HG03135 (cell line): ENCODE measurements at regions not wholly inside any gene's neighbourhood (a gene's known extent, or its start where the extent isn't known, plus 50 kb on each side); places are given as distances from the start of the nearest gene placed in this dataset.

ENCODE experiments used
- ATAC-seq: cut with Tn5 transposase; IDR thresholded peaks from one replicate; pipeline ENCODE4 v1.9.1; 2021; ENCODE audit warnings: mild to moderate bottlenecking, moderate library complexity; ENCODE audit not compliant: unreplicated experiment

- no peak for ATAC-seq
These were observed 435.2 kb upstream of the MANEA start for GRCh38 chr6:95142101-95142500.

GRCh38 chr6:95142661-95143335 is 434.5 kb upstream of the MANEA start:
- no peak for ATAC-seq

GRCh38 chr6:95143408-95144180 is 433.7 kb upstream of the MANEA start:
- ATAC-seq, result no peak

GRCh38 chr6:95145457-95145856 is 431.9 kb upstream of the MANEA start:
- no peak for ATAC-seq

- ATAC-seq, result no peak
These were observed 417.8 kb upstream of the MANEA start for GRCh38 chr6:95159557-95159956.

GRCh38 chr6:95169775-95170174 is 407.6 kb upstream of the MANEA start:
- ATAC-seq, result no peak

GRCh38 chr6:95175927-95176675 is 401.2 kb upstream of the MANEA start:
- ATAC-seq, result no peak

GRCh38 chr6:95185874-95186273 is 391.5 kb upstream of the MANEA start:
- no peak for ATAC-seq

GRCh38 chr6:95186710-95187109 is 390.6 kb upstream of the MANEA start:
- no peak for ATAC-seq

DNA sequence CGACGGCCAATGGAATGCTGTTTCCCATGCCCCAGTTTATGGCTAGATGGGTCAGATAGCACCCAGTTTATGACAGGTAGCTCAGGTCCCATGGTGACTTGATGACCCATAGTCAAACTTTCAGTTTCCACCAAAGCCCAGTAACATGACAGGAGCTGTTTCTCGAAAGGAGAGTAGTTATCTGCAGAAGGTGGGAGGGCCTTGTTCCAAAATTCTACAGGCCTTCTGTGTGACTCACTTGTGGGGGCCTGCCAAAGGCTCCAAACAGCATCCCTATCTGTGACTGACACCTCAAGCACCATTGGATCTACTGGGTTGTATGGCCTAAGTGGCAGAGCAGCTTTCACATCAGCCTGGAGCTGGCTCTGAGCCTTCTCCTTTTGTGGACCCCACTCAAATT is 379.7 kb upstream of the MANEA start:
- no peak for ATAC-seq

GRCh38 chr6:95203153-95203754 is 374.1 kb upstream of the MANEA start:
- peak; percentile 90 for ATAC-seq

GRCh38 chr6:95204178-95204577 is 373.2 kb upstream of the MANEA start:
- no peak for ATAC-seq

- ATAC-seq, result no peak
These were observed 368.7 kb upstream of the MANEA start for GRCh38 chr6:95208621-95209020.

GRCh38 chr6:95209074-95209473 is 368.3 kb upstream of the MANEA start:
- no peak for ATAC-seq

DNA sequence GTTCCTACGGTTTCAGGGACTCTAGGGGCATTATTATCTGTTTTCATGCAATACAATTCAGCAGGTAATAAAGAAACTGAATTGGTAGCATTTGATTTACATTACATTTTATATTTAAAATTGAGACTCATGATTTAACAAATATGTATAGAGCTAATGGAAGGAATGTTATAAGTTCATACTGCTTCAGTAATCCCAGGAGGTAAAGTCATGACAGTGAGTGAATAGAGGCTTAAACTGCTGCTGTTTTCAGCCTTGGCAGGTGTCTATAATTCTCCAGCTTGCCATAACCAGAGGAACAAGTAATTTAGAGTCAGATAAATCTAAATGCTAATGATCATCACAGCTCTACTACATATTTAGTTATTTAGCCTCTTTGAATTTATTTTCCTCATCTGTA is 360.8 kb upstream of the MANEA start:
- ATAC-seq, result no peak

GRCh38 chr6:95227351-95227750 is 350.0 kb upstream of the MANEA start:
- no peak for ATAC-seq

GRCh38 chr6:95228636-95229035 is 348.7 kb upstream of the MANEA start:
- ATAC-seq, result no peak

- no peak for ATAC-seq
These were observed 347.1 kb upstream of the MANEA start for GRCh38 chr6:95230071-95230740.

DNA sequence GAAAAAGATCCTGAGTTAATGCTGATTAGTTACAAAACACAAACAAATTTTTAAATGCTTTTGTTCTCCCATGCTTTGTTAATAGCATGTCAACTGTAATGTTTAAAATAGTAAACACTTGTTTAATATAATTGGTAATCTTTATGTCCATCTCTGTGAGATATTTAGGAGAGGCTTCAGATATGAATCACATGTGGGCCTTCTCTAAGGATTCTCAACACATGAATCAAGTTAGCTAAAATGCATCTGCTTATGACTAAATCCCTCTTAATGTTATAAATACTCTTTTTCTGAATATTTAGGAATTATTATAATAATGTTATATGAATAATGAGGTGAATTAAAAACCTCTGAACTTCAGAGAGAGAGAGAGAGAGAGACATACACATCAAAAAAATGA is 345.9 kb upstream of the MANEA start:
- no peak for ATAC-seq

GRCh38 chr6:95232446-95232845 is 344.9 kb upstream of the MANEA start:
- no peak for ATAC-seq

GRCh38 chr6:95233879-95234278 is 343.5 kb upstream of the MANEA start:
- no peak for ATAC-seq
